ENCODE measurements at regions not wholly inside any gene's neighbourhood (a gene's known extent, or its start where the extent isn't known, plus 50 kb on each side); places are given as distances from the start of the nearest gene placed in this dataset.

GRCh38 chr5:58191443-58191842 lies 268.4 kb downstream of the PLK2 start:
- Mint-ChIP-seq H3K27ac (ENCODE audit: unreplicated experiment) (no peak overlapping the region), H3K36me3 (ENCODE audit: low read depth) (no peaks in the 10 kb centered on the region), H3K4me3 (no peak overlapping the region), H3K27me3 (ENCODE audit: low read depth) (no peaks in the 10 kb centered on the region), H3K9me3 (no peaks in the 10 kb centered on the region), H3K4me1 (peaks cover 12% of the 10 kb centered on the region)
- TF ChIP-seq CTCF (conservative IDR thresholded peaks at IDR 0.05) = no peak
- DNase-seq (ENCODE audit: low read depth, low spot score) = no peak

GRCh38 chr5:58188262-58188651 lies 271.6 kb downstream of the PLK2 start:
- DNase-seq (ENCODE audit: low read depth, low spot score) = no peak
- H3K27me3 Mint-ChIP-seq (ENCODE audit: low read depth) = no peaks in the 10 kb centered on the region
- H3K27ac Mint-ChIP-seq (ENCODE audit: unreplicated experiment) = peak overlapping the region; percentile 45
- H3K36me3 Mint-ChIP-seq (ENCODE audit: low read depth) = no peaks in the 10 kb centered on the region
- TF ChIP-seq CTCF (conservative IDR thresholded peaks at IDR 0.05) = no peak
- H3K4me3 Mint-ChIP-seq = no peak overlapping the region
- peaks cover 12% of the 10 kb centered on the region for H3K4me1 Mint-ChIP-seq
- no peaks in the 10 kb centered on the region for H3K9me3 Mint-ChIP-seq

- no peak for DNase-seq (ENCODE audit: low read depth, low spot score)
- no peaks in the 10 kb centered on the region for H3K27me3 Mint-ChIP-seq (ENCODE audit: low read depth)
- H3K27ac Mint-ChIP-seq (ENCODE audit: unreplicated experiment) = peak overlapping the region; percentile 45
- peaks cover 14% of the 10 kb centered on the region for H3K4me1 Mint-ChIP-seq
- H3K9me3 Mint-ChIP-seq = no peaks in the 10 kb centered on the region
- no peak overlapping the region for H3K4me3 Mint-ChIP-seq
- no peaks in the 10 kb centered on the region for H3K36me3 Mint-ChIP-seq (ENCODE audit: low read depth)
- no peak for TF ChIP-seq CTCF (conservative IDR thresholded peaks at IDR 0.05)
These were observed 272.2 kb downstream of the PLK2 start for GRCh38 chr5:58187432-58188261.

GRCh38 chr5:58185801-58186200 lies 274.1 kb downstream of the PLK2 start:
- H3K4me1 Mint-ChIP-seq = peaks cover 14% of the 10 kb centered on the region
- DNase-seq (ENCODE audit: low read depth, low spot score) = no peak
- no peak overlapping the region for H3K4me3 Mint-ChIP-seq
- TF ChIP-seq CTCF (conservative IDR thresholded peaks at IDR 0.05) = no peak
- H3K9me3 Mint-ChIP-seq = no peaks in the 10 kb centered on the region
- no peak overlapping the region for H3K27ac Mint-ChIP-seq (ENCODE audit: unreplicated experiment)
- no peaks in the 10 kb centered on the region for H3K27me3 Mint-ChIP-seq (ENCODE audit: low read depth)
- H3K36me3 Mint-ChIP-seq (ENCODE audit: low read depth) = no peaks in the 10 kb centered on the region

- peaks cover 14% of the 10 kb centered on the region for H3K4me1 Mint-ChIP-seq
- no peaks in the 10 kb centered on the region for H3K27me3 Mint-ChIP-seq (ENCODE audit: low read depth)
- H3K27ac Mint-ChIP-seq (ENCODE audit: unreplicated experiment) = no peak overlapping the region
- no peaks in the 10 kb centered on the region for H3K9me3 Mint-ChIP-seq
- no peak for DNase-seq (ENCODE audit: low read depth, low spot score)
- no peak for TF ChIP-seq CTCF (conservative IDR thresholded peaks at IDR 0.05)
- no peaks in the 10 kb centered on the region for H3K36me3 Mint-ChIP-seq (ENCODE audit: low read depth)
- no peak overlapping the region for H3K4me3 Mint-ChIP-seq
These were observed 274.5 kb downstream of the PLK2 start for GRCh38 chr5:58185397-58185796.
